Lower leg skin (tissue), 3 donors: ENCODE measurements at regions not wholly inside any gene's neighbourhood (a gene's known extent, or its start where the extent isn't known, plus 50 kb on each side); places are given as distances from the start of the nearest gene placed in this dataset.

Experiments used
- CTCF ChIP-seq, 3 donors: fragments of 450-650 bp; IDR thresholded peaks; one replicate each; pipeline ENCODE4 v1.5.1; 2016; ENCODE audit warnings: antibody characterized with exemption in 3 of 3, mild to moderate bottlenecking in 3 of 3, moderate library complexity in 2 of 3
- POLR2A ChIP-seq, 2 donors: fragments of 450-650 bp; IDR thresholded peaks; one replicate each; pipeline ENCODE4 v1.6.1; 2016 to 2017; ENCODE audit warnings: antibody characterized with exemption in 2 of 2, mild to moderate bottlenecking in 1 of 2, moderate library complexity in 1 of 2

- TF ChIP-seq CTCF (IDR thresholded peaks at IDR 0.05): no peak
- no peak for TF ChIP-seq POLR2A (IDR thresholded peaks at IDR 0.05)
These were observed 512.3 kb upstream of the RAG2 start for GRCh38 chr11:37110385-37110784.
